PFSK-1 (cell line): ENCODE measurements at regions not wholly inside any gene's neighbourhood (a gene's known extent, or its start where the extent isn't known, plus 50 kb on each side); places are given as distances from the start of the nearest gene placed in this dataset.

Source experiments
- FOXP2 ChIP-seq: optimal IDR thresholded peaks from 2 replicates; pipeline ENCODE3; 2011; ENCODE audit warnings: borderline replicate concordance, control low read depth, inconsistent platforms; ENCODE audit not compliant: insufficient read depth; ENCODE audit errors: extremely low read length, extremely low read depth
- POLR2AphosphoS5 ChIP-seq: IDR thresholded peaks from 2 replicates; pipeline ENCODE4 v1.6.1; 2012; ENCODE audit warnings: low read depth, mild to moderate bottlenecking, control low read depth, low read length, moderate library complexity
- REST ChIP-seq, 2 experiments: IDR thresholded peaks; 2 replicates each; pipeline versions ENCODE4 v1.6.1 to v1.8.0; 2011 to 2012; ENCODE audit warnings: low read depth in 2 of 2, low read length in 2 of 2, control low read depth in 1 of 2, inconsistent platforms in 1 of 2, mild to moderate bottlenecking in 1 of 2, moderate library complexity in 1 of 2; ENCODE audit not compliant: insufficient read depth in 1 of 2
- SIN3A ChIP-seq: IDR thresholded peaks from 2 replicates; pipeline ENCODE4 v1.6.1; 2012; ENCODE audit warnings: mild to moderate bottlenecking, low read length, moderate library complexity, borderline replicate concordance; ENCODE audit not compliant: insufficient read depth
- TAF1 ChIP-seq: IDR thresholded peaks from 2 replicates; pipeline ENCODE4 v1.6.1; 2012; ENCODE audit warnings: low read length, control low read depth, borderline replicate concordance; ENCODE audit not compliant: insufficient read depth

- TF ChIP-seq POLR2AphosphoS5 (no peak), TAF1 (no peak), REST (IDR thresholded peaks at IDR 0.05; ENCODE audit: insufficient read depth in 1 of 2, low read depth in 2 of 2, low read length in 2 of 2) (no peak), SIN3A (no peak)
Measured at GRCh38 chr7:156458011-156458410, 182.6 kb upstream of the RNF32 start.

GRCh38 chr7:156456503-156457115 is 184.0 kb upstream of the RNF32 start:
- no peak for TF ChIP-seq SIN3A
- TF ChIP-seq TAF1 = no peak
- TF ChIP-seq REST (IDR thresholded peaks at IDR 0.05; ENCODE audit: insufficient read depth in 1 of 2, low read depth in 2 of 2, low read length in 2 of 2) = no peak
- no peak for TF ChIP-seq FOXP2
- no peak for TF ChIP-seq POLR2AphosphoS5

- TF ChIP-seq FOXP2 (no peak), TAF1 (no peak), REST (IDR thresholded peaks at IDR 0.05; ENCODE audit: insufficient read depth in 1 of 2, low read depth in 2 of 2, low read length in 2 of 2) (no peak), POLR2AphosphoS5 (no peak), SIN3A (no peak)
Measured at GRCh38 chr7:156456032-156456431, 184.5 kb upstream of the RNF32 start.

- TF ChIP-seq FOXP2 (no peak), TAF1 (no peak)
Measured at GRCh38 chr7:156450473-156450872, 190.1 kb upstream of the RNF32 start.

- TF ChIP-seq POLR2AphosphoS5 = no peak
- TF ChIP-seq TAF1 = no peak
- no peak for TF ChIP-seq FOXP2
Measured at GRCh38 chr7:156448918-156449317, 191.7 kb upstream of the RNF32 start.

GRCh38 chr7:156446990-156447389 is 193.6 kb upstream of the RNF32 start:
- TF ChIP-seq FOXP2 (no peak), REST (IDR thresholded peaks at IDR 0.05; ENCODE audit: insufficient read depth in 1 of 2, low read depth in 2 of 2, low read length in 2 of 2) (no peak), POLR2AphosphoS5 (no peak), TAF1 (no peak), SIN3A (no peak)
